ENCODE measurements at regions not wholly inside any gene's neighbourhood (a gene's known extent, or its start where the extent isn't known, plus 50 kb on each side); places are given as distances from the start of the nearest gene placed in this dataset.

- TF ChIP-seq, protein P1, sequence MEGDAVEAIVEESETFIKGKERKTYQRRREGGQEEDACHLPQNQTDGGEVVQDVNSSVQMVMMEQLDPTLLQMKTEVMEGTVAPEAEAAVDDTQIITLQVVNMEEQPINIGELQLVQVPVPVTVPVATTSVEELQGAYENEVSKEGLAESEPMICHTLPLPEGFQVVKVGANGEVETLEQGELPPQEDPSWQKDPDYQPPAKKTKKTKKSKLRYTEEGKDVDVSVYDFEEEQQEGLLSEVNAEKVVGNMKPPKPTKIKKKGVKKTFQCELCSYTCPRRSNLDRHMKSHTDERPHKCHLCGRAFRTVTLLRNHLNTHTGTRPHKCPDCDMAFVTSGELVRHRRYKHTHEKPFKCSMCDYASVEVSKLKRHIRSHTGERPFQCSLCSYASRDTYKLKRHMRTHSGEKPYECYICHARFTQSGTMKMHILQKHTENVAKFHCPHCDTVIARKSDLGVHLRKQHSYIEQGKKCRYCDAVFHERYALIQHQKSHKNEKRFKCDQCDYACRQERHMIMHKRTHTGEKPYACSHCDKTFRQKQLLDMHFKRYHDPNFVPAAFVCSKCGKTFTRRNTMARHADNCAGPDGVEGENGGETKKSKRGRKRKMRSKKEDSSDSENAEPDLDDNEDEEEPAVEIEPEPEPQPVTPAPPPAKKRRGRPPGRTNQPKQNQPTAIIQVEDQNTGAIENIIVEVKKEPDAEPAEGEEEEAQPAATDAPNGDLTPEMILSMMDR (IDR thresholded peaks at IDR 0.05 in 4 of 5, conservative IDR thresholded peaks at IDR 0.05 in 1 of 5) = no peak
- TF ChIP-seq POLR2A (IDR thresholded peaks at IDR 0.05) = no peak
Observed at GRCh38 chr2:196444442-196444841, 195.1 kb upstream of the CCDC150 start.

All from gastrocnemius medialis (tissue), 4 donors.